Ectodermal cell (in vitro differentiated cells): ENCODE measurements at regions not wholly inside any gene's neighbourhood (a gene's known extent, or its start where the extent isn't known, plus 50 kb on each side); places are given as distances from the start of the nearest gene placed in this dataset.

Source experiments
- H3K27ac ChIP-seq: 2 replicates; pipeline ENCODE4 v1.7.0; 2013; ENCODE audit warnings: mild to moderate bottlenecking, low read depth, low read length; ENCODE audit not compliant: insufficient read depth, poor library complexity, severe bottlenecking
- H3K27me3 ChIP-seq: 2 replicates; pipeline ENCODE4 v1.7.0; 2013; ENCODE audit warnings: mild to moderate bottlenecking, low read length; ENCODE audit not compliant: insufficient read depth, control insufficient read depth, poor library complexity, severe bottlenecking
- H3K36me3 ChIP-seq: one replicate; pipeline ENCODE4 v1.7.0; 2013; ENCODE audit warnings: low read length; ENCODE audit not compliant: control insufficient read depth, insufficient read depth
- H3K4me1 ChIP-seq: one replicate; pipeline ENCODE4 v1.7.0; 2013; ENCODE audit warnings: low read length; ENCODE audit not compliant: control insufficient read depth, insufficient read depth
- H3K4me3 ChIP-seq: 2 replicates; pipeline ENCODE4 v1.7.0; 2013; ENCODE audit warnings: low read depth, low read length, control low read depth; ENCODE audit not compliant: insufficient read depth
- H3K9me3 ChIP-seq: 2 replicates; pipeline ENCODE4 v1.7.0; 2013; ENCODE audit warnings: mild to moderate bottlenecking, low read length, moderate library complexity; ENCODE audit not compliant: control insufficient read depth
- WGBS, 2 experiments: methylation state at CpG; one replicate each; pipeline ENCODE4 v1.1.7; 2013; ENCODE audit warnings: missing lambda C conversion rate in 2 of 2; 5-methylcytosine and 5-hydroxymethylcytosine counted together

- Histone ChIP-seq H3K4me1 (peaks cover 6% of the 10 kb centered on the region), H3K27ac (no peak overlapping the region), H3K27me3 (no peaks in the 10 kb centered on the region), H3K36me3 (no peaks in the 10 kb centered on the region), H3K9me3 (no peaks in the 10 kb centered on the region), H3K4me3 (no peak overlapping the region)
- 100% methylated on average over 1 of the region's 1 CpG for WGBS, 2 experiments
Measured at GRCh38 chr7:142698429-142698828, 50.8 kb upstream of the PRSS1 start.

GRCh38 chr7:142697270-142697669 is 52.0 kb upstream of the PRSS1 start:
- H3K27ac ChIP-seq = no peak overlapping the region
- no peak overlapping the region for H3K4me3 ChIP-seq
- H3K27me3 ChIP-seq = no peaks in the 10 kb centered on the region
- no peaks in the 10 kb centered on the region for H3K36me3 ChIP-seq
- peaks cover 6% of the 10 kb centered on the region for H3K4me1 ChIP-seq
- 78 to 84% methylated on average over 4 of the region's 4 CpGs for WGBS, 2 experiments
- no peaks in the 10 kb centered on the region for H3K9me3 ChIP-seq

- no peaks in the 10 kb centered on the region for H3K9me3 ChIP-seq
- H3K27me3 ChIP-seq = no peaks in the 10 kb centered on the region
- peaks cover 6% of the 10 kb centered on the region for H3K4me1 ChIP-seq
- no peak overlapping the region for H3K4me3 ChIP-seq
- no peaks in the 10 kb centered on the region for H3K36me3 ChIP-seq
- H3K27ac ChIP-seq = no peak overlapping the region
Measured at GRCh38 chr7:142696456-142697179, 52.7 kb upstream of the PRSS1 start.

DNA sequence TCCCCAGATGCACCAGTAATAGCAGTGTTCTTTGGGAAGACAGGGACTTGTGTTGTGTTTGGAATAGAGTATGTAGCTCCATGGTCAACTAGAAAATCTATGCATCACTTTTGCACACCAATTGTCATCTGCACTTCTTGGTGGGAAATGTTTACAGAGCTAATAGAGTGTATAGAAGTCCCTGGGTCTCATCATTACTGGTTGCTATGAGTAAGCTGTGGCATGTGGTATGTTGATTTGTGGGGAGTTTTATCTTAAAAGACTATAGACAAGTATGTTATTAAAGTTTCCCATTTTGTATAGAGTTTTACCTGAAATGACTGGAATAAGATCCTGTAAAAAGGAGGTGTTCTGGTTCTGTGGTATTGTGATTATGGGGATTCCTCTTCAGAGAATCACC is 55.4 kb upstream of the PRSS1 start:
- H3K4me1 ChIP-seq = peaks cover 6% of the 10 kb centered on the region
- H3K27me3 ChIP-seq = no peaks in the 10 kb centered on the region
- no peak overlapping the region for H3K27ac ChIP-seq
- H3K9me3 ChIP-seq = no peaks in the 10 kb centered on the region
- no peak overlapping the region for H3K4me3 ChIP-seq
- no peaks in the 10 kb centered on the region for H3K36me3 ChIP-seq

GRCh38 chr7:142690554-142691182 is 58.6 kb upstream of the PRSS1 start:
- H3K4me3 ChIP-seq = no peak overlapping the region
- H3K4me1 ChIP-seq = no peaks in the 10 kb centered on the region
- no peaks in the 10 kb centered on the region for H3K9me3 ChIP-seq
- no peak overlapping the region for H3K27ac ChIP-seq
- 94 to 95% methylated on average over 2 of the region's 2 CpGs for WGBS, 2 experiments
- no peaks in the 10 kb centered on the region for H3K27me3 ChIP-seq
- H3K36me3 ChIP-seq = no peaks in the 10 kb centered on the region

- Histone ChIP-seq H3K36me3 (no peaks in the 10 kb centered on the region), H3K4me1 (no peaks in the 10 kb centered on the region), H3K27me3 (no peaks in the 10 kb centered on the region), H3K4me3 (no peak overlapping the region), H3K27ac (no peak overlapping the region), H3K9me3 (no peaks in the 10 kb centered on the region)
- 70 to 100% methylated on average over 1 to 3 of the region's 3 CpGs for WGBS, 2 experiments
Measured at GRCh38 chr7:142689439-142690120, 59.7 kb upstream of the PRSS1 start.

- Histone ChIP-seq H3K4me3 (no peak overlapping the region), H3K4me1 (no peaks in the 10 kb centered on the region), H3K36me3 (no peaks in the 10 kb centered on the region), H3K27me3 (no peaks in the 10 kb centered on the region), H3K9me3 (no peaks in the 10 kb centered on the region), H3K27ac (no peak overlapping the region)
- 85 to 90% methylated on average over 1 to 2 of the region's 2 CpGs for WGBS, 2 experiments
Measured at GRCh38 chr7:142685877-142686508, 63.3 kb upstream of the PRSS1 start.

DNA sequence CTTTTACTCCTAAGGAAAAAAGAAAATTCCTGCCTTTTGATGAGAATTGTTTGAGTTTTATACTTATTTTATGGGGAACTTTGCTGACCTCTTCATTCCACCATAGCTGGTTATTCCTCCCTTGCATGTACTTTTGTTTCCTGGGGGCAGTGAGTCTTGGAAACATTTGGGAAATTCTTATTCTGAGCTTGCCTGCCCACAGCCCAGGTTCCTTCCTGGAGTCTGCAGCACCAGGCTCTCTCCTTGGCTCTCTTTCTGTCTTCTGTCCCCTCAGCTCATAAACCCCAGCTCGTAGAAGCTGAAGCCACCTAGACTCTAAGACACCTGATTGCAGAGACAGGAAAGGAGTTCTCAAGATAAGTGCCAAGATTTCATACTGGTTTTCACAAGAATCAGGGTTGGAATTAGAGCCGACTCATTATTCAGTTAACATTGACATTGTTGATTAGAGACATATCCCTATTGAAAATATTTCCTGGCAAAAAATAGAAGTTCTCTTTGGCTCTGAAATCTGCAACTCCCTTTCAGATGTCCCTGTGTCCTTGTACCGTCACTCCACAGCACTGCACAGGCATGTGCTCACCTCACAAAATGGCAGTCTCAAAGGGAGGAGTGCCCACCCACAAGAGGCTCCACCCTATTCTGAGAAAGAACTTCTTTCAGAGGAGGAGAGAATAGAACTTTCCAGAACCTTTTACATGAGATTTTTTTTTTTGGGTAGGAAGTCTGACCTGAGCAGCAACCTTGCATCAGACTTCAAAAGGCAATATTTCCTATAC is 67.8 kb upstream of the PRSS1 start:
- WGBS, 2 experiments = 89 to 91% methylated on average over 3 of the region's 3 CpGs
- Histone ChIP-seq H3K4me3 (no peak overlapping the region), H3K9me3 (no peaks in the 10 kb centered on the region), H3K4me1 (no peaks in the 10 kb centered on the region), H3K36me3 (no peaks in the 10 kb centered on the region), H3K27me3 (no peaks in the 10 kb centered on the region), H3K27ac (no peak overlapping the region)

DNA sequence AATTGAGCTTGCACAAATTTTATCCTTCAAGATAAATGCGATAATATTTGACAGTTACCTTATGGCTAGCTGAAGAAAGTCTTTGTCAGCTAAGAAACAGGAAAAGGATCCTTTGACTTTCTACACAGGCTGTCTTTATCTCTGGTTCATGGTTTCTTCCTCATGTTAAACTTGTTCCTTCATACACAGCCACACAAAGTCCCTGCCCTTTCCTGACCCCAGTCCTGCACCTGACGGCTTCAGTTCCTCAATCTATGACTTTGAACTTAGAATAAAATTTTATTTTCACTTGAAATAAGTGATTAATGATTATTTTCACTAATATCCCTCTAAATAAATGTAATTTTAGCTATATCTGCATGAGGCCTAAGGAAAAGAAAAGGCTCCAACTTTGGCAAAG is 77.8 kb upstream of the PRSS1 start:
- Histone ChIP-seq H3K27ac (no peak overlapping the region), H3K36me3 (no peaks in the 10 kb centered on the region), H3K27me3 (no peaks in the 10 kb centered on the region), H3K9me3 (no peaks in the 10 kb centered on the region), H3K4me3 (no peak overlapping the region), H3K4me1 (no peaks in the 10 kb centered on the region)
- WGBS, 2 experiments = 92 to 100% methylated on average over 1 to 2 of the region's 2 CpGs
